ENCODE measurements at regions not wholly inside any gene's neighbourhood (a gene's known extent, or its start where the extent isn't known, plus 50 kb on each side); places are given as distances from the start of the nearest gene placed in this dataset.

- Histone ChIP-seq H4K8ac (replicated peaks; ENCODE audit: insufficient read length, low read depth, low read length) (no peak overlapping the region), H4K91ac (ENCODE audit: insufficient read length, low read depth, low read length) (no peak overlapping the region), H3K27me3 (ENCODE audit: insufficient read depth, low read length) (no peaks in the 10 kb centered on the region), H4K5ac (ENCODE audit: insufficient read length, low read depth, low read length) (no peak overlapping the region), H2BK20ac (ENCODE audit: low read depth, low read length, poor library complexity, severe bottlenecking) (no peak overlapping the region), H3K4me2 (ENCODE audit: insufficient read depth, insufficient read length, low read length) (no peak overlapping the region), H3K56ac (ENCODE audit: insufficient read length, low read depth, low read length) (no peak overlapping the region), H3K14ac (ENCODE audit: insufficient read depth, low read length) (no peak overlapping the region), H3K9me3 (ENCODE audit: control insufficient read depth, low read depth, low read length) (no peaks in the 10 kb centered on the region), H2BK120ac (ENCODE audit: low read depth, low read length, poor library complexity, severe bottlenecking) (no peak overlapping the region), H2BK15ac (ENCODE audit: low read depth, low read length) (no peak overlapping the region), H3K4me1 (ENCODE audit: insufficient read depth, low read length) (no peaks in the 10 kb centered on the region), H2AK5ac (ENCODE audit: insufficient read length, low read length) (no peak overlapping the region), H4K20me1 (ENCODE audit: control insufficient read depth, insufficient read depth, insufficient read length) (no peaks in the 10 kb centered on the region), H3K79me1 (ENCODE audit: insufficient read depth, low read depth, low read length, poor library complexity, severe bottlenecking) (no peaks in the 10 kb centered on the region), H3T11ph (ENCODE audit: low read length) (no peak overlapping the region), H3K79me2 (ENCODE audit: insufficient read depth, low read length) (no peaks in the 10 kb centered on the region), H3K23ac (ENCODE audit: insufficient read length, low read depth, low read length) (no peak overlapping the region), H3K23me2 (ENCODE audit: insufficient read length, low read depth, low read length, poor library complexity, severe bottlenecking) (no peaks in the 10 kb centered on the region), H3K18ac (ENCODE audit: insufficient read length, low read depth, low read length) (no peak overlapping the region), H3K4ac (ENCODE audit: low read depth, low read length) (no peak overlapping the region), H3K9ac (ENCODE audit: extremely low read depth, insufficient read length, low read length) (no peak overlapping the region), H2AFZ (ENCODE audit: low read length) (no peak overlapping the region), H3K27ac (ENCODE audit: insufficient read length, low read depth, low read length) (no peak overlapping the region), H2BK5ac (ENCODE audit: insufficient read length, low read length) (no peak overlapping the region), H2BK12ac (ENCODE audit: insufficient read length, low read depth, low read length) (no peak overlapping the region)
- Mint-ChIP-seq H3K27ac (no peak overlapping the region), H3K9me3 (no peaks in the 10 kb centered on the region), H3K27me3 (ENCODE audit: low read depth) (no peaks in the 10 kb centered on the region), H3K36me3 (ENCODE audit: insufficient read depth in 1 of 3, low read depth in 3 of 3) (no peaks in the 10 kb centered on the region), H3K4me1 (0 out of 4 replicates have a peak, but pooled peaks cover 0 to under 1% of the 10 kb centered on the region in 2 experiments), H3K4me3 (no peak overlapping the region)
- WGBS (ENCODE audit: extremely low coverage, insufficient read length, low lambda C conversion rate), result no CpG with 5 or more reads among the region's 6 CpGs
- DNase-seq, result peak; percentile 33
- no peak for TF ChIP-seq CTCF (conservative IDR thresholded peaks at IDR 0.05)
These were observed 507.8 kb downstream of the FBXO15 start for GRCh38 chr18:73639788-73640187.

Data from H9 (cell line).